ENCODE measurements at regions not wholly inside any gene's neighbourhood (a gene's known extent, or its start where the extent isn't known, plus 50 kb on each side); places are given as distances from the start of the nearest gene placed in this dataset.
"Not testable (repeated sequence)": the region's sequence is repeated elsewhere in the genome, so short reads cannot be mapped to it uniquely, and the experiment has no call there.

GRCh38 chr2:60247471-60247870, 306.0 kb downstream of the BCL11A start:
- DNase-seq (ENCODE audit: low read depth in 2 of 2): no peak

- DNase-seq (ENCODE audit: low read depth in 2 of 2): no peak
These were observed 306.9 kb downstream of the BCL11A start for GRCh38 chr2:60246583-60246982.

GRCh38 chr2:60234274-60234986, 319.0 kb downstream of the BCL11A start:
- no peak for DNase-seq (ENCODE audit: low read depth in 2 of 2)

GRCh38 chr2:60230596-60230995, 322.9 kb downstream of the BCL11A start:
- DNase-seq (ENCODE audit: low read depth in 2 of 2): no peak

GRCh38 chr2:60230037-60230436, 323.4 kb downstream of the BCL11A start:
- DNase-seq (ENCODE audit: low read depth in 2 of 2): no peak

- DNase-seq (ENCODE audit: low read depth in 2 of 2): no peak
These were observed 326.5 kb downstream of the BCL11A start for GRCh38 chr2:60226943-60227342.

- no peak for DNase-seq (ENCODE audit: low read depth in 2 of 2)
These were observed 327.3 kb downstream of the BCL11A start for GRCh38 chr2:60226191-60226590.

- no peak for DNase-seq (ENCODE audit: low read depth in 2 of 2)
These were observed 329.6 kb downstream of the BCL11A start for GRCh38 chr2:60223859-60224258.

GRCh38 chr2:60221098-60221497, 332.4 kb downstream of the BCL11A start:
- no peak for DNase-seq (ENCODE audit: low read depth in 2 of 2)

- DNase-seq (ENCODE audit: low read depth in 2 of 2): no peak
These were observed 333.9 kb downstream of the BCL11A start for GRCh38 chr2:60219536-60219935.

GRCh38 chr2:60216452-60216995, 336.9 kb downstream of the BCL11A start:
- DNase-seq (ENCODE audit: low read depth in 2 of 2): no peak

- no peak for DNase-seq (ENCODE audit: low read depth in 2 of 2)
These were observed 338.0 kb downstream of the BCL11A start for GRCh38 chr2:60215386-60215901.

GRCh38 chr2:60214626-60214875, 338.9 kb downstream of the BCL11A start:
- no peak for DNase-seq (ENCODE audit: low read depth in 2 of 2)

GRCh38 chr2:60213865-60214625, 339.4 kb downstream of the BCL11A start:
- DNase-seq (ENCODE audit: low read depth in 2 of 2): no peak

- DNase-seq (ENCODE audit: low read depth in 2 of 2): no peak
These were observed 341.1 kb downstream of the BCL11A start for GRCh38 chr2:60212181-60212945.

GRCh38 chr2:60189006-60189405, 364.4 kb downstream of the BCL11A start:
- not testable (repeated sequence) for DNase-seq (ENCODE audit: low read depth in 2 of 2)

GRCh38 chr2:60175290-60175689, 378.2 kb downstream of the BCL11A start:
- no peak for DNase-seq (ENCODE audit: low read depth in 2 of 2)

- no peak for DNase-seq (ENCODE audit: low read depth in 2 of 2)
These were observed 379.3 kb downstream of the BCL11A start for GRCh38 chr2:60174146-60174545.

- DNase-seq (ENCODE audit: low read depth in 2 of 2): no peak
These were observed 380.7 kb downstream of the BCL11A start for GRCh38 chr2:60172801-60173200.

GRCh38 chr2:60170272-60170671, 383.2 kb downstream of the BCL11A start:
- DNase-seq (ENCODE audit: low read depth in 2 of 2): no peak

GRCh38 chr2:60168247-60168646, 385.2 kb downstream of the BCL11A start:
- DNase-seq (ENCODE audit: low read depth in 2 of 2): no peak

GRCh38 chr2:60167089-60167488, 386.4 kb downstream of the BCL11A start:
- no peak for DNase-seq (ENCODE audit: low read depth in 2 of 2)

Data from stimulated activated CD8-positive, alpha-beta memory T cell treated with anti-CD3 and anti-CD28 coated beads, Interleukin-15, amount 100 ng/mL, for 48 hours (primary cell).